ENCODE measurements at regions not wholly inside any gene's neighbourhood (a gene's known extent, or its start where the extent isn't known, plus 50 kb on each side); places are given as distances from the start of the nearest gene placed in this dataset.

- TF ChIP-seq ATF3 (IDR thresholded peaks at IDR 0.05; ENCODE audit: insufficient read depth, low read depth, low read length) (no peak), SAP30 (IDR thresholded peaks at IDR 0.05; ENCODE audit: insufficient read depth, insufficient replicate concordance, low read length) (no peak), KDM5A (IDR thresholded peaks at IDR 0.05; ENCODE audit: low read length) (no peak), NRF1 (IDR thresholded peaks at IDR 0.05; ENCODE audit: low read depth, low read length) (no peak)
These were observed 508.9 kb downstream of the CDH26 start (continued) for GRCh38 chr20:60467078-60467477.

All from H1 (cell line).